ENCODE measurements at regions not wholly inside any gene's neighbourhood (a gene's known extent, or its start where the extent isn't known, plus 50 kb on each side); places are given as distances from the start of the nearest gene placed in this dataset.

DNA sequence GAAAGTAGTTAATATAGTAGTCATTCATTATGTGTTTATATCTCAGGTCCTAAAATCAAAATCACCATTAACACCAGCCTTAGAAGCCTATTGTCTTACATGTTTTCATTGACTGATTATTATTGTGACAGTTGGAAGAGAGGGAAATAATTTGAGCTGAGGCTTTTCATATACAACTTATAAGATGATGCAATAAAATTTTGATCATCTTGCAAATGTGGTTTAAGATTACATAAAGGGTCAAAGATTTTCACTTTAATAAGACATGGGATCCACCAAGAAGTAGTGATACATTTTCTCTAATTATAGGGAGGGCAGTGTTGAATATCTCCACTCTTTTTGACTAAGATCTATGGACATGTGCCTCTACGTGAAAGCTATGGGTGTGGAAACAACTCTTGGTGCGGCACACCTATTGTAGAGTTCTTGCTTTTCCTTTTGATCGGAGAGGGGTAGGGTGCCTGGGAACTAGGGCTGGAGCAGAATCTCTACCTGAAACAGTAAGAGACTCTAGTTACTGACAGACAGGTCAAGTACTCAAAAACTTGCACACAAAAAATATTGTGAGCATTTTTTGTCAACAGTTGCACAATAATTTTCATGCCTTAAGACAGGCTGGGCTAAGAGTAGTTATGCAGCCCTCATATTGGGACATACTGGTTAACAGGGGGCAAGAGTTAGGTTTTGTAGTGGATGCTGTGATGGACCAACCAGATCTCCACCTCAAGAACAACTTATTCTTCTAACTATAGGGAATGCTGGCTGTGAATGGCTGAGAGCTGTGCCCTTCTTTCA, 139.3 kb upstream of the FST start:
- TF ChIP-seq, protein P1, sequence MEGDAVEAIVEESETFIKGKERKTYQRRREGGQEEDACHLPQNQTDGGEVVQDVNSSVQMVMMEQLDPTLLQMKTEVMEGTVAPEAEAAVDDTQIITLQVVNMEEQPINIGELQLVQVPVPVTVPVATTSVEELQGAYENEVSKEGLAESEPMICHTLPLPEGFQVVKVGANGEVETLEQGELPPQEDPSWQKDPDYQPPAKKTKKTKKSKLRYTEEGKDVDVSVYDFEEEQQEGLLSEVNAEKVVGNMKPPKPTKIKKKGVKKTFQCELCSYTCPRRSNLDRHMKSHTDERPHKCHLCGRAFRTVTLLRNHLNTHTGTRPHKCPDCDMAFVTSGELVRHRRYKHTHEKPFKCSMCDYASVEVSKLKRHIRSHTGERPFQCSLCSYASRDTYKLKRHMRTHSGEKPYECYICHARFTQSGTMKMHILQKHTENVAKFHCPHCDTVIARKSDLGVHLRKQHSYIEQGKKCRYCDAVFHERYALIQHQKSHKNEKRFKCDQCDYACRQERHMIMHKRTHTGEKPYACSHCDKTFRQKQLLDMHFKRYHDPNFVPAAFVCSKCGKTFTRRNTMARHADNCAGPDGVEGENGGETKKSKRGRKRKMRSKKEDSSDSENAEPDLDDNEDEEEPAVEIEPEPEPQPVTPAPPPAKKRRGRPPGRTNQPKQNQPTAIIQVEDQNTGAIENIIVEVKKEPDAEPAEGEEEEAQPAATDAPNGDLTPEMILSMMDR (IDR thresholded peaks at IDR 0.05), result no peak
- no peak for TF ChIP-seq POLR2A (IDR thresholded peaks at IDR 0.05)
